HG02943 (cell line): ENCODE measurements at regions not wholly inside any gene's neighbourhood (a gene's known extent, or its start where the extent isn't known, plus 50 kb on each side); places are given as distances from the start of the nearest gene placed in this dataset.

Experiments
- ATAC-seq: cut with Tn5 transposase; IDR thresholded peaks from one replicate; pipeline ENCODE4 v1.9.1; 2021; ENCODE audit warnings: mild to moderate bottlenecking, low read depth, moderate library complexity; ENCODE audit not compliant: unreplicated experiment

DNA sequence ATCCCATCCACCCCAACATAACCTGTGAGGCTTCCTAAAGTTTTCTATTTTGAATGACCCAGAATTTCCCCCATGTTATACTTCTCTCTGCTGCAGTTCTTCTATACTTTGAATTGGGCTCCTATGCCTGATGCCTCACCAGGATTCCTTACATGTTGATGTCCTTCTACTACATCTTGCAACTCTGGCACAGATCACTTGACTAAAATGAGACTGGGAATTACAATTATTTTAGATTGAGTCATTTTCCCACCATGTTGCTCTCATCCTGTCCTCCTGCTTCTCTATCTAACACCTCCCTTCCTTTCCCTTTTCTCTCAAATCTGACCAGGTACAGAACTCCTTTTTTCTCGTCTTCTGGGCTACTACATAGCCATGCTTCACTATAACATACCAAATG, 314.0 kb upstream of the KCNJ16 start:
- ATAC-seq = no peak

DNA sequence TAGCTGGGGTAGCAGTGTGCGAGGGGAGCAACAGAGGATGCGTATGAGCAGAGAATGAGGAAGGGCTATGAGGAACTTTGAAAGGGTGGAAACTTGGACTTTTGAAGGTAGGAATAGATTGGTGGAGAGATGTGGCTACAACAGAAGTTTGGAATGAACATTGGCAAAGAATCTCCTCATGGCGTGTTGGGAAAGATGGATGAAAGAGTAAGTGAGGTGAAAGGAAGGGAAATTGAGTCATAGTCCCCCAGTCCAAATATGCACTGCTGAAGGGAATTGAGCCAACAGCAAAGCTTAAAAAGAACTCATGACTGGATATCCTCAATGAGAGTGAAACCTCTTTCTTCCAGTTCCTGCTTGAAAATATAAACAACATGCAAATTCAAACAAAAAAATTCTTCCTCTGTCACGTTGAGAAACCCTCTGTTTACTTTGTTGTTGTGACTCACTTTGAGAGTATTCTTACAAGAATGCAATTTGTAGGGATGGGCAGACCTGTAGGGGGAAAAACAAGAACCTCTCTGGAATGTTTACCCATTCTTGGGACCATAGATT, 313.2 kb upstream of the KCNJ16 start:
- no peak for ATAC-seq

DNA sequence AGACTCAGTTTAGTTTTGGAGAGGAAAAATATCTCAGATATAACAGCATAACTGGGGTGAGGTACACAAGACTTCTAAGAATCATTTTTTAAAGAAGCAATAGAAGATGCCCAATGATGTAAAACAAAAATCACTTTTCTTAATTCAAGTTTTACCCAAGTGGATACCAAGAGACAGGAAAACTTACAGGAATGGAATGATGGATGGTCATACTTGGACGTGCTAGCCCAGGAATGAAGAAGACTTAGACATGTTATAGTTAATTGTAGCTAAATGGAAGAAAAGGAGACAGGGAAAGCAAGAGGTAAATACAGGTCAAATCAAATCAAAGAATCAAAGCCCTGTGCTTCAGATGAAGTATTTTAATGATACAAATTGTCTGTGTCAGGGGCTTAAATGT, 312.7 kb upstream of the KCNJ16 start:
- ATAC-seq = no peak

DNA sequence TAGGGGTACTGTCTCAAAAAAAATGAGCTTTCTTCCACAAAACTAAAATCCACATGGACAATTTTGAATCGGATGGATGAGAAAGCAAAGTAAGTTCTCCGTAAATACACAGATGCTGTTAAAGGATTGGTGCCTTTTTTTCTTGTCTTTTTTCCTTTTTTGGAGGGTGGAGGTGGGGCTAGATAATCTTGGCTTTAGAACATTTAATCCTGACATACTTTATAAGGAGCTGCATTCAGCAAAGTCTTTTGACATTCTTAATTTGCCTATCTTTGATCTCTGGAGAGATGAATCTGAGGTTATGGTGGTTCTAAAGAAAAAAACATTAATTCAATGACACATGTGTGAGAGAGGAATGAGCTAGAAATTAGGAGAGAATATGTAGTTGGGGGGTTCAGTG, 312.3 kb upstream of the KCNJ16 start:
- no peak for ATAC-seq

DNA sequence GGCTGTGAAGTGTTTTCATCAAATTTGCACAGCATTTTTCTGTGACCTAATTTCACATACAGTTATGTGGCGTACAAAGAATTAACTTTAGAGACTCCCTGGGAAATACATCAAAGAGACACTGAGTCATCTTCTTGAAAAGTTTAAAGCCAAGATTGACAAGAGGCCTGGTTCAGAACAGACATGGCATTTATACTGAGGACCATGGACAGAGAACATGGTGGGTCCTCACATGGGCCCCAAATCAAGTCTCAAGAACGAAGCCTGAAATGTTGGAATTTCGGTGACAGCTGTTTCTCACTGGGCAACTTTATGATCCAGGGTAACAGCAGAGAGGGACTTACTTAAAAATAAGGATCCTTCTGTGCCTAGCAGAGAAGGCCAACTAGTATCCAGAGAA, 311.5 kb upstream of the KCNJ16 start:
- no peak for ATAC-seq

DNA sequence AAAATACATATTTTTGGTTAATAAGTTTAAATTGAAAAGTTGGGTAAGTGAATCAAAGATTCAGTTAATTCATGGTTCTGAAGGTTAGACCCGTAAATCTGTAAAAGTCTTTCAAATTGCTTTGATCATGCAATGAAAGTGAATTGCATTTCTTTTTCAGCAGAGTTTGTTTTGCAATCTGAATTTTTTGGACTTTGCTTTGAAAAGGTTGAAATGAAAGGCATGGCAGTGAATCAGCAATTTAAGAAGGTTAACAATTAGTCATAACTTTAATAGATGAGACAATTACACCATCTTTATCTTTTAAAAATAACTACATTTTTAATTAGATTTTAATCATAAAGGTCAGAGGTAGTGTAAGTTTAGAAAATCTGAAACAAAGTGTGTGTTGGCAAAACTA, 310.9 kb upstream of the KCNJ16 start:
- no peak for ATAC-seq

DNA sequence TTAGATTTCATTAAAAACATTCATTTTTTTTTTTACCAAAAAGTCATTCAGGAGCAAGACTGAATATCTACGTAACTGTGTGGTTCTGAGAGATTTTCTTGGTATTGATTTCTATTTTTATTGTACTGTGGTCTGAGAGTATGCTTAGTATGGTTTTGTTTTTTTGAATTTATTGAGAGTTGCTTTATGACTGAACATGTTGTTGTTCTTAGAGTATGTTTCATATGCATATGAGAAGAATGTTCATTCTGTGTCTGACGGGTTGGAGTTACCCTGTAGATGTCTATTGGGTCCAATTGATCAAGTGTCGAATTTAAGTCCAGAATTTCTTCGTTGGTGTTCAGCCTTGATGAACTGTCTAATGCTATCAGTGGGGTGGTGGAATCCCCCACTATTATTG, 306.0 kb upstream of the KCNJ16 start:
- no peak for ATAC-seq

DNA sequence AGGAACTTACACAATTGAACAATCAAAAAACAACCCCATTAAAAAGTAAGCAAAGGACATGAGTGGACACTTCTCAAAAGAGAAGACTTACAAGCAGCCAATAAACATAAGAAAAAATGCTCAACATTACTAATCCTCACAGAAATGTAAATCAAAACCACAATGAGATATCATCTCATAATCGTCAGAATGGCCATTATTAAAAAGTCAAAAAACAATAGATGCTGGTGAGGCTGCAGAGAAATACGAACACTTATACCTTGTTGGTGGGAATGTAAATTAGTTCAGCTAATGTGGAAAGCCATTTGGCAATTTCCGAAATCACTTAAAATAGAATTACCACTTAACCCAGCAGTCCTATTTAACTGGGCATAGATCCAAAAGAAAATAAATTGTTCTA, 301.9 kb upstream of the KCNJ16 start:
- no peak for ATAC-seq

DNA sequence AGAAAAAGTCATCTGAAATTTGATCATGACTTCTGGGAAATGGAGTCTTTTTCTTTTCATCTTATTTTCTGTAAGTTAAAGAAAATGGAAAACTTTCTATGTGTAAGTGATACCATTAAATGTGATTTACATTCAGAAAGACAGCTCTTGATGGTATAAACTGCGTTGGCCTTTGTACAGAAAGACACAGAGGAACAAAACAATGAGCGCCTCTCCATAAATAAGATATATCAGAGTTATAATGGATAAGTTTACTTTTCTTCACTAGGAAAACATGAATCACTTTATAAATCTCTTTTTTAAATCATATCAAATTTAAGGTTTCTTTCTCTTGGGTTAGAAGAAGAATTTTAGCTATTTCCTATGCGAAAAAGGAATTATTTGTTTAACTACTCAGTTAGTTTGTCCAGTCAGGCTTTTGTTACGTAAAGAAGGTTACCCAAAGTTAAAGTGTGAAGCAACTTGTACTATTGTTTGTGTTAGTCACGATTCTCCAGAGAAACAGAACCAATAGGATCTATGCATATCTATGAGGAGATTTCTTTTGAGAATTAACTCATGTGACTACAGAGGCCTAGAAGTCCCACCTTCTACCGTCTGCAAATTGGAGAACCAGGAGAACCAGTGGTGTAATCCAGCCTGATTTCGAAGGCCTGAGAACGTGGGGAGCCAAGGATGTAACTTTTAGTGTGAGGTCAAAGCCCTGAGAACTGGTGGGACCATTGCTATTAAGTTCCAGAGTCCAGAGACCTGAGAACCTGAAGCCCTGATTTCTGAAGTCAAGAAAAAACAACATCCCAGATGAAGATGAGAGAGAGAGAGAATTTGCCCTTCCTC, 295.4 kb upstream of the KCNJ16 start:
- ATAC-seq = no peak

DNA sequence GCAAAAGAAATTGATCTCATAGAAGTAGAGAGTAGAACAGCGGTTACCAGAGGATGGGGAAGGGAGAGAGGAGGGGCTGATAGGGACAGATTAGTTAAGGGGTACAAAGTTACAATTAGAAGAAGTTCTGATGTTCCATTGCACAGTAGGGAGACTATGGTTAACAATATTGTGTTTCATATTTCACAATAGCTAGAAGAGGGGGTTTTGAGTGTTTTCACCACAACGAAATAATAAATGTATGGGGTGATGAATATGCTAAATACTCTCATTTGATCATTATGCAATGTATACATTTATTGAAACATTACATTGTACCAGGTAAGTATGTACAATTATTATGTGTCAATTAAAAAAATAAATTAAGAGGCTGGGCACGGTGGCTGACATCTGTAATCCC, 291.2 kb upstream of the KCNJ16 start:
- no peak for ATAC-seq

DNA sequence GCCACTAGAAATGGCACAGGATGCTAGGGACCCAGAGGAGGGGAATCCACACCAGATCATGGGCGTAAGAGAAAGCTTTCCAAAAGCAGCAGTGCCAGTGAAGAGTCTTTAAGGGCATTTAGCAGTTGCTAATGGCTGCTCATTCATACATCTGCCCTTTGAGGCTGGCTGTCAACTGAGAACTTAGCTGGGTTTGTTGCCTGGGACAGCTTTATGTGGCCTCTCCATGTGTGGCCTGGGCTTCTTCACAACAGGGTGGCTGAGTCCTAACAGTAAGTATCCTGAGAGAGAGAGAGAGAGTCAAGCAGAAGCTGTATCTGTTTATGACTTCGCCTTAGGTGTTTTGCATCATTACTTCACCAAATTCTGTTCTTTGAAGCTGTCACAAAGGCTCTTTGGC, 286.1 kb upstream of the KCNJ16 start:
- no peak for ATAC-seq

DNA sequence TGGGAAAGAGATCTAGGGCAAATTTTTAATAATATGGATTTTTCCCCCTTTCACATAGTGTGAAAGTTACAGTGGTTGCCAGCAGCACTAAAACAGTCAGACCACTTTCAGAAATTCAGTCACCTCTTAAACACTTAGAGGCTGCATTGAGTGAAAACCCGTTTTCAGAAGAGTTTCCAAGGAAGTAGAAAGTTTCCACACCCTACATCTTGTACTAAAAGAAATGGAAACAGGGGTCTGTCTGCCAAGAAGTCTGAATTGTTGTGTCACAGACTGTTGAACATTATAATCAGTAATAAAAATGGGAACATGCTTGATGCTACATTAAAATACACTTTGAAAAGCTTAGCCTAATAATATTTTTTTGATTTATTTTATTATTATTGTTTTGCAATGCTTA, 278.9 kb upstream of the KCNJ16 start:
- ATAC-seq = no peak

DNA sequence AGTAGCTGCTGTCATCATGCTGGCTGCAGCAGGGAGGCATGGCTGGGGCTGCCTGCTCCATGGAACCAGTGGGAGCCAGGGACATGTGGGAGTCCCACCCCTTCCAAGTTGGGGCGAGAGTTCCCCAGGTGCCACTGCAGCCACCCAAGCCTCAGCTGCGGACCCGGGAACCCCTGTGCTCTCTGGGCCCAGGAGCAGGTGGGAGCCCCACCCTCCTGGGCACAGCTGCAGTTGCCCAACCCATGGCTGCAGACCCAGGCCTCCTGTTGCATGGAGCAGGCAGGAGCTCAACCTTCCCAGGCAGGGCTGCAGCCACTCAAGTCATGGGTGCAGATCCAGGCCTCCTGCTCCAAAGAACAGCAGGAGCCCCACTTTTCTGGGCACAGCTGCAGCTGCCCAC, 274.2 kb upstream of the KCNJ16 start:
- no peak for ATAC-seq

DNA sequence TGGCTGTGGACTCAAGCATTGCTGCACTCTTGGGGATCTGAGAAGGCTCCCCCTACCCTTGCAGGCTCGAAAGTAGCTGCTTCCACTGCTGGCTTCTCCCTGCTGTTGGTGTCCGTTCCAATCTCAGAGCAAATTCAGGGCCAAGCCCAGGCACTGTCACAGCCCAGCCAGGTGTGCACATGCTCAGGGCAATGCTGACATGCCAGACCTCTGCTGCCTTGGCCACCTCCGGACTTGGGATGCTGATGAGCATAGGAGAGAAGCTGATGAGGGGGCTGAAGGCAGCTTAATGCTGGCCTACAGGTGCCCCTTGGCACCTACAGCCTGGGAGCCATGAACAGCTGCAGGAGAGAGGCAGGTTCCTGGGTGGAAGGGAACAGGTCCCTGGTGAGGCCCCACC, 273.7 kb upstream of the KCNJ16 start:
- no peak for ATAC-seq

DNA sequence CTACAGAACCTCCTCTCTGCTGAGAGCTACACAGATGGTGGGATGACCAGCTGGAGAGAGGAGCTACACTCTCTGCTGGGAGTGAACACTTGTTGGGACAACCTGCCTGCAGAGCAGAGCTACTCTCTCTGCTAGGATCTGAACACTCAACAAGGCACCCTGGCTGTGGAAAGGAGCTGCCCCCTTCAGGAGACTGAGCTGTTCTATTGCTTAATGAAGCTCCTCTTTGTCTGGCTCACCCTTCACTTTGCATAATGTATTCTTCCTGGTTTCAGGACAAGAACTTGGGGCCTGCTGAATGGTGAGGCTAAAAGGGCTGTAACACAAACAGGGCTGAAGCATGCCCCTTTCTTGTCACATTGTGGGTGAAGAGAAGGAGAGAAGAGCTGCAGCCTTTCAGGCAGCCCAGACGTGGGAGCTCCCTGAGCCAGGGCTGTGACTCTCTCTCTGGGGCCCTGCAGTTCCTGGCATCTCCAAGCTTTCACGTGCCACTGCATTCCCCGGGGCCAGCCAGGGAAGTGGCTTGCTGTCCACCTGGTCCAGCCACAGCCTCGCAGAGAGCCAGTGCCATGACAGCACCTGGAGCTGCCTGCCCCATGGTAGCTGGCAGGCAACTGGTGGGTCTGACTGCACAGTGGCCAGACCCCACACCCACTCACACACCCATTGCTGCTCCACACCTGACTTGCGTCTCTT, 272.8 kb upstream of the KCNJ16 start:
- ATAC-seq = no peak

DNA sequence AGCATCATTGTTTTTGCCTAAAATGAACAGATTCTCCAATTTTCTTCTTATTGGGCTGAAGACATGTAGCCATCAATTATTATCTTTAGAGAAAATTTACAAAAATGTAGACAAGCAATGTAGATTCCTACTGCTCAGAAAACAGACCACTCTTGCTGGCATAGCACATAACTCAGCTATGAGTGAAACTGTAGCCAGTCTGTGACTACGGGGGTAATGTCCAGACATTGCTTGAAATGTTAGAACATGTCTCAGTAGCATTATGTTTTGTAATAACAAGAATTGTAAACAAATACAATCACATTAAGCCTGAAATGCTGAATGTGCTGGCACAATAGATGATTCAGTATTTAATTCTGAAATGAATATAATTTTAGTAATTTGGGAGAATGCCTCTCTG, 265.7 kb upstream of the KCNJ16 start:
- no peak for ATAC-seq

DNA sequence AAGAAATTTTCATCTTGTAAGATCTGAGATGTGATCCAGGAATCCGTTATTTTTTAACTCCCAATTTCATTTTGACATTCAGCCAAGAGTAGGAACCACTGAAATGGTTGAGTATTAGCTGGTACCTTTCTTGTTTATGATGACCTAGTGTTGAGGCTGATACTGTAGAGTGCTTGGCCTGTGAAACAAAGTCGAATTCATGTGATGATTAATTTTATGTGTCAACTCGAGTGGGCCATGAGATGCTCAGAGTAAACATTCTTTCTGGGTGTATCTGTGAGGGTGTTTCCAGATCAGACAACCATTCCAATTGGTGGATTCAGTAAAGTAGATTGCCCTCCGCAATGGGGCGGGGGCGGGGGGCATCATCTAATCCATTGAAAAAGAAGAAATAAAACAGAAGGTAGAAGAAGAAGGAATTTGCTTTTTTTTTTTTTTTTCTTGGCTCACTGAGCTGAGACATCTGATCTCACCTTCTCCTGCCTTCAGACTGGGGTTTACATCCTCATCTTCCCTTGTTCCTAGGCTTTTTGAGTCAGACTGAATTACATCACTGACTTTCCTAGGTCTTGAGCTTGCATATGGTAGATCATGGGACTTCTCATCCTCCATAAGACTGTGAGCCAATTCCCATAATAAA, 264.6 kb upstream of the KCNJ16 start:
- ATAC-seq = no peak

DNA sequence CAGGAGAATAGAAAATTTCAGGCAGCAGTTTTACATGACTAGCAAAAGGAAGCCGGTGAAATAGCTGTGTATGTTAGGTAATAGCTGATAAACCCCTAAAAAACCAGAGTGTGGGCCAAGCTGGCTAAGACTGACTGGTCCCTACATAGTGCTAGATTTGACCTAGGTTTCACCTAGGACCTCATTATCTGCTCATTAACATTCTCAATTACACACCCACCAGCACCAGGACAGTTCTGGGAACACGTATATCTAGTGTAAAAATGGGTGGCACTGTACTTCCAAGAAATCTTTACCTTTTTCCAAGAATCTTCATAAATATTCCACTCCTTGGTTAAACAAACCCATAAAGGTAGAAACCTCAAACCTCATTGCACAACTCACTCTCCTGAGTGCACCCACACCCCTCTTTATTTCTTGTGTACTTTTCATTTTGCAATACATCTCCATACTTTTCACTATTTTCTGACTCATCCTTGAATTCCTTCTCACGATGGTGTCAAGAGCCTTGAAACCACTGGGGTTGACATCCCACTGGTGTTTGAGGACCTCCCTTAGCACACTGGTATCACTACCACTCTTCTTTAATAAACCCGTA, 262.7 kb upstream of the KCNJ16 start:
- ATAC-seq = no peak

DNA sequence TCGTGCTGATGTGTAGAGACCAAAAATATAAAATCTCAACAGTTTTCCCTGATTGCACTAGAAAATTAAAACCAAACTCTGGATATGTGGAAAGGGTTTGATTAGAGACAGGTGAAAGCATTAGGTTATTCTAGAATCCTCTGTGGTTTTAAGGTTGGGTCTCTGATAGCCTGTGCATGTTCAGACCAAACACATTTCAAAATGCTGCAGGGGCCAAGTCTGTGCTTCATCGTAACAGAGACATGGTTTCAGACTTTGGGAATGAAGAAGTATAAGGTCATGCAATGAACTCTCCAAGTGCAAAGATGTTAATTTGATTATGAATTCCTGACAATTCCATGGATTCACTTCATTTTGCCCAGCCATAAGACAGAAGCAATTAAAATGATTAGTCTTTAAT, 261.0 kb upstream of the KCNJ16 start:
- ATAC-seq = no peak

DNA sequence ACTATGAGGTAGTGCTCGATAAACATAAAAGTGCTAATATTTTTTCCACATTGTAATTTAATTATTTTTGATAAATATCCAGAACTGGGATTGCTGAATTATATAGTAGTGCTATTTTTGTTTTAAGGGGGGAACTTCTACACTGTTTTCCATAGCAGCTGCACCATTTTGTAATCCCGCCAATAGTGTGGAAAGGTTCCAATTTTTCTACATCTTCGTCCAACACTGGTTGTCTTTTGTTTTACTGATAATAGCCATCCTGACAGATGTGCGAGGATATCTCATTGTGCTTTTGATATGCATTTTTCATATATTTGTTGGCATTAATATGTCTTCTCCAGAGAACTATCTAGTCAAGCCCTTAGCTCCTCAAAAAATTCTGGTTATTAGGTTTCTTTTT, 259.6 kb upstream of the KCNJ16 start:
- no peak for ATAC-seq

DNA sequence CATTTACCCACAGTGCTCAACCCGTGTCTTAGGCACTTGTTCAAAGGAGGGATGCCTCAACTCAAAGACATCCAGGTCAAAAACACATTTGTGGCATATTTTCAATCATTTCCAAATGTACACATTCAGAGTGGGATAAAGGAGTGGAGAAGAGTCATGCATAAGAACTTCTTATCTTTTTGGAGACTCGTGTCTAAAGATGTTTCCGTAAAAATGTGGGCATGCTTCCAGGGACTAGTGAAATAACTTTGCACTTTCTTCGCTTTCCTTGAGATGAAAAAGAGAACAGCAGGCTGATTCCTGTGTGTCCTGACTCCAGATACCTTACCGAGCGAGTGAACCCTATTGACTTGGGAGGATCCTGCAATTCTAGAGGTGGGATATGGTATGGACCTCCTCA, 256.6 kb upstream of the KCNJ16 start:
- ATAC-seq = no peak
